ENCODE measurements at regions not wholly inside any gene's neighbourhood (a gene's known extent, or its start where the extent isn't known, plus 50 kb on each side); places are given as distances from the start of the nearest gene placed in this dataset.

- Histone ChIP-seq H3K36me3 (ENCODE audit: insufficient read depth, low read length) (no peaks in the 10 kb centered on the region), H3K9ac (ENCODE audit: insufficient read length) (no peak overlapping the region), H3K4me3 (no peak overlapping the region), H3K27ac (no peak overlapping the region), H3K9me3 (ENCODE audit: low read depth, low read length) (no peaks in the 10 kb centered on the region)
- no peak for TF ChIP-seq EZH2 (IDR thresholded peaks at IDR 0.05)
- no peak for TF ChIP-seq FOXP2 (optimal IDR thresholded peaks at IDR 0.05; ENCODE audit: control extremely low read depth, extremely low read length, insufficient read depth)
- TF ChIP-seq POLR2AphosphoS5 (IDR thresholded peaks at IDR 0.05; ENCODE audit: borderline replicate concordance, low read depth, low read length): no peak
- no peak for DNase-seq (ENCODE audit: low read depth, low spot score)
Measured at GRCh38 chr1:218207194-218207593, 77.9 kb upstream of the RRP15 start.

- no peaks in the 10 kb centered on the region for H3K9me3 ChIP-seq (ENCODE audit: low read depth, low read length)
- H3K9ac ChIP-seq (ENCODE audit: insufficient read length): no peak overlapping the region
- TF ChIP-seq EZH2 (IDR thresholded peaks at IDR 0.05) (no peak), POLR2AphosphoS5 (IDR thresholded peaks at IDR 0.05; ENCODE audit: borderline replicate concordance, low read depth, low read length) (no peak), FOXP2 (optimal IDR thresholded peaks at IDR 0.05; ENCODE audit: control extremely low read depth, extremely low read length, insufficient read depth) (no peak)
- no peaks in the 10 kb centered on the region for H3K36me3 ChIP-seq (ENCODE audit: insufficient read depth, low read length)
- H3K27ac ChIP-seq: no peak overlapping the region
- H3K4me3 ChIP-seq: no peak overlapping the region
- DNase-seq (ENCODE audit: low read depth, low spot score): no peak
Measured at GRCh38 chr1:218209351-218209861, 75.7 kb upstream of the RRP15 start.

GRCh38 chr1:218211241-218211640 is 73.9 kb upstream of the RRP15 start:
- no peaks in the 10 kb centered on the region for H3K36me3 ChIP-seq (ENCODE audit: insufficient read depth, low read length)
- no peak overlapping the region for H3K9ac ChIP-seq (ENCODE audit: insufficient read length)
- H3K4me3 ChIP-seq: no peak overlapping the region
- no peak for TF ChIP-seq POLR2AphosphoS5 (IDR thresholded peaks at IDR 0.05; ENCODE audit: borderline replicate concordance, low read depth, low read length)
- TF ChIP-seq FOXP2 (optimal IDR thresholded peaks at IDR 0.05; ENCODE audit: control extremely low read depth, extremely low read length, insufficient read depth): no peak
- no peak for TF ChIP-seq EZH2 (IDR thresholded peaks at IDR 0.05)
- no peaks in the 10 kb centered on the region for H3K9me3 ChIP-seq (ENCODE audit: low read depth, low read length)
- no peak for DNase-seq (ENCODE audit: low read depth, low spot score)
- no peak overlapping the region for H3K27ac ChIP-seq

GRCh38 chr1:218217040-218217439 is 68.1 kb upstream of the RRP15 start:
- no peak for DNase-seq (ENCODE audit: low read depth, low spot score)

GRCh38 chr1:218219460-218219859 is 65.6 kb upstream of the RRP15 start:
- H3K27ac ChIP-seq: no peak overlapping the region
- H3K9me3 ChIP-seq (ENCODE audit: low read depth, low read length): no peaks in the 10 kb centered on the region
- no peak for DNase-seq (ENCODE audit: low read depth, low spot score)
- H3K9ac ChIP-seq (ENCODE audit: insufficient read length): no peak overlapping the region
- TF ChIP-seq FOXP2 (optimal IDR thresholded peaks at IDR 0.05; ENCODE audit: control extremely low read depth, extremely low read length, insufficient read depth) (no peak), EZH2 (IDR thresholded peaks at IDR 0.05) (no peak), POLR2AphosphoS5 (IDR thresholded peaks at IDR 0.05; ENCODE audit: borderline replicate concordance, low read depth, low read length) (no peak)
- H3K4me3 ChIP-seq: no peak overlapping the region
- no peaks in the 10 kb centered on the region for H3K36me3 ChIP-seq (ENCODE audit: insufficient read depth, low read length)

More at GRCh38 chr1:218217040-218217439, 68.1 kb upstream of the RRP15 start:
- no peak overlapping the region for H3K27ac ChIP-seq
- no peak overlapping the region for H3K9ac ChIP-seq (ENCODE audit: insufficient read length)
- no peaks in the 10 kb centered on the region for H3K36me3 ChIP-seq (ENCODE audit: insufficient read depth, low read length)
- TF ChIP-seq FOXP2 (optimal IDR thresholded peaks at IDR 0.05; ENCODE audit: control extremely low read depth, extremely low read length, insufficient read depth): no peak
- TF ChIP-seq EZH2 (IDR thresholded peaks at IDR 0.05): no peak
- H3K9me3 ChIP-seq (ENCODE audit: low read depth, low read length): no peaks in the 10 kb centered on the region
- H3K4me3 ChIP-seq: no peak overlapping the region

GRCh38 chr1:218224101-218224500 is 61.0 kb upstream of the RRP15 start:
- Histone ChIP-seq H3K4me3 (no peak overlapping the region), H3K9ac (ENCODE audit: insufficient read length) (no peak overlapping the region), H3K36me3 (ENCODE audit: insufficient read depth, low read length) (no peaks in the 10 kb centered on the region), H3K9me3 (ENCODE audit: low read depth, low read length) (no peaks in the 10 kb centered on the region), H3K27ac (no peak overlapping the region)
- TF ChIP-seq EZH2 (IDR thresholded peaks at IDR 0.05): no peak
- TF ChIP-seq FOXP2 (optimal IDR thresholded peaks at IDR 0.05; ENCODE audit: control extremely low read depth, extremely low read length, insufficient read depth): no peak
- TF ChIP-seq POLR2AphosphoS5 (IDR thresholded peaks at IDR 0.05; ENCODE audit: borderline replicate concordance, low read depth, low read length): no peak
- no peak for DNase-seq (ENCODE audit: low read depth, low spot score)

- H3K9me3 ChIP-seq (ENCODE audit: low read depth, low read length): no peaks in the 10 kb centered on the region
- H3K4me3 ChIP-seq: no peak overlapping the region
- no peak for TF ChIP-seq POLR2AphosphoS5 (IDR thresholded peaks at IDR 0.05; ENCODE audit: borderline replicate concordance, low read depth, low read length)
- TF ChIP-seq EZH2 (IDR thresholded peaks at IDR 0.05): no peak
- no peak for TF ChIP-seq FOXP2 (optimal IDR thresholded peaks at IDR 0.05; ENCODE audit: control extremely low read depth, extremely low read length, insufficient read depth)
- H3K27ac ChIP-seq: no peak overlapping the region
- no peaks in the 10 kb centered on the region for H3K36me3 ChIP-seq (ENCODE audit: insufficient read depth, low read length)
- DNase-seq (ENCODE audit: low read depth, low spot score): no peak
- H3K9ac ChIP-seq (ENCODE audit: insufficient read length): no peak overlapping the region
Measured at GRCh38 chr1:218226005-218226404, 59.1 kb upstream of the RRP15 start.

Data from SK-N-MC (cell line).